Prostate gland (tissue), 2 donors: ENCODE measurements at regions not wholly inside any gene's neighbourhood (a gene's known extent, or its start where the extent isn't known, plus 50 kb on each side); places are given as distances from the start of the nearest gene placed in this dataset.

Experiments used
- CTCF ChIP-seq, 4 experiments: fragments of 200-600 bp in 2 of 4; fragments of 450-650 bp in 2 of 4; sonication (generic) in 2 of 4; IDR thresholded peaks; 1 replicate in 3 of 4; 2 replicates in 1 of 4; pipeline ENCODE4 v1.5.1; 2016 to 2019; ENCODE audit warnings: antibody characterized with exemption in 4 of 4, mild to moderate bottlenecking in 2 of 4, moderate library complexity in 2 of 4
- POLR2A ChIP-seq: fragments of 450-650 bp; IDR thresholded peaks from one replicate; pipeline ENCODE4 v1.6.1; 2016; ENCODE audit warnings: antibody characterized with exemption, mild to moderate bottlenecking
- POLR2AphosphoS5 ChIP-seq: sonication (generic); formaldehyde crosslinking; IDR thresholded peaks from one replicate; pipeline ENCODE4 v1.6.1; 2017; ENCODE audit warnings: antibody characterized with exemption

- TF ChIP-seq CTCF (IDR thresholded peaks at IDR 0.05) (no peak), POLR2A (no peak), POLR2AphosphoS5 (no peak)
These were observed 361.0 kb upstream of the TMEFF2 start for GRCh38 chr2:192555740-192556139.
